GM12878 (cell line): ENCODE measurements at regions not wholly inside any gene's neighbourhood (a gene's known extent, or its start where the extent isn't known, plus 50 kb on each side); places are given as distances from the start of the nearest gene placed in this dataset.

Source experiments
- ATAC-seq: fragments of 200-7000 bp; cut with Tn5 transposase; 3 replicates; pipeline ENCODE4 v1.9.1; 2020; ENCODE audit warnings: mild to moderate bottlenecking, moderate library complexity
- BruUV-seq: library from RNA; stranded (reverse); fragments of 400-500 nt; replicated peaks from 2 replicates; lab custom pipeline; 2021; lab: Mats Ljungman, UMichigan
- CTCF ChIA-PET: fragments of 300-600 bp; sonication (Branson Sonifier 250); formaldehyde crosslinking; extraction: SDS; loops from one replicate; lab custom pipeline; 2021; ENCODE audit warnings: inconsistent platforms; lab: Yijun Ruan, JAX
- POLR2A ChIA-PET: fragments of 350-600 bp; formaldehyde crosslinking; extraction: SDS; loops from one replicate; lab custom pipeline; 2021; ENCODE audit warnings: inconsistent platforms; lab: Charles Lee
- RAD21 ChIA-PET: fragments of 300-600 bp; sonication (Branson Sonifier 250); formaldehyde crosslinking; loops from one replicate; lab custom pipeline; 2023; ENCODE audit warnings: antibody characterized with exemption; ENCODE audit not compliant: unreplicated experiment; lab: Charles Lee
- SMC1A ChIA-PET: fragments of 300-600 bp; sonication (Branson Sonifier 250); formaldehyde crosslinking; loops from one replicate; lab custom pipeline; 2023; ENCODE audit not compliant: unreplicated experiment, uncharacterized antibody; lab: Charles Lee
- DNase-seq: peaks from one replicate; pipeline ENCODE4 v3.0.0-alpha.2; 2011; ENCODE audit warnings: low read depth, low spot score
- FAIRE-seq: peaks from 3 replicates; lab custom pipeline; 2011; peaks lifted over from hg19 to GRCh38; lab: Jason Lieb, UNC
- H2AFZ ChIP-seq: 2 replicates; pipeline ENCODE4 v1.6.0; 2011; ENCODE audit warnings: low read depth, low read length, control low read depth; ENCODE audit not compliant: control insufficient read depth
- H3K27ac ChIP-seq: 2 replicates; pipeline ENCODE4 v1.5.1; 2011; ENCODE audit warnings: control low read depth; ENCODE audit not compliant: control insufficient read depth, insufficient read depth
- H3K27me3 ChIP-seq, 2 experiments: replicated peaks in 1 of 2; 2 replicates each; pipeline versions ENCODE4 v1.6.0 to v1.6.1; 2011; ENCODE audit warnings: low read length in 1 of 2; ENCODE audit not compliant: control insufficient read depth in 2 of 2, insufficient read depth in 2 of 2
- H3K36me3 ChIP-seq, 2 experiments: 2 replicates each; pipeline ENCODE4 v1.5.1; 2011; ENCODE audit warnings: low read length in 1 of 2; ENCODE audit not compliant: control insufficient read depth in 2 of 2, insufficient read depth in 2 of 2
- H3K4me1 ChIP-seq: 2 replicates; pipeline ENCODE4 v1.6.1; 2011; ENCODE audit warnings: mild to moderate bottlenecking, low read length, moderate library complexity, mixed read lengths; ENCODE audit not compliant: control insufficient read depth, insufficient read depth
- H3K4me2 ChIP-seq: 2 replicates; pipeline ENCODE4 v1.6.0; 2011; ENCODE audit warnings: control low read depth; ENCODE audit not compliant: control insufficient read depth, insufficient read depth
- H3K4me3 ChIP-seq: fragments of 200-600 bp; sonication (generic); 2 replicates; pipeline ENCODE4 v1.5.1; 2016
- H3K79me2 ChIP-seq: 2 replicates; pipeline ENCODE4 v1.6.0; 2011; ENCODE audit warnings: low read length; ENCODE audit not compliant: control insufficient read depth, insufficient read depth
- H3K9ac ChIP-seq: 2 replicates; pipeline ENCODE4 v1.8.0; 2011; ENCODE audit warnings: low read length, control low read depth, mixed read lengths; ENCODE audit not compliant: control insufficient read depth, insufficient read depth
- H3K9me3 ChIP-seq: replicated peaks from 3 replicates; pipeline ENCODE4 v1.5.1; 2011; ENCODE audit warnings: mild to moderate bottlenecking, low read length; ENCODE audit not compliant: control insufficient read depth, insufficient read depth
- H4K20me1 ChIP-seq: 2 replicates; pipeline ENCODE4 v1.6.0; 2011; ENCODE audit not compliant: control insufficient read depth, insufficient read depth
- E2F8 ChIP-seq: fragments of 450-650 bp; IDR thresholded peaks from 2 replicates; pipeline ENCODE4 v1.6.1; 2018; ENCODE audit warnings: mild to moderate bottlenecking, low read depth, moderate library complexity; ENCODE audit not compliant: partially characterized antibody
- HDAC2 ChIP-seq: fragments of 200-600 bp; sonication (generic); IDR thresholded peaks from 2 replicates; pipeline ENCODE4 v1.6.1; 2017
- KDM1A ChIP-seq: fragments of 200-600 bp; sonication (generic); IDR thresholded peaks from 2 replicates; pipeline ENCODE4 v1.6.1; 2016; ENCODE audit warnings: borderline replicate concordance
- KLF5 ChIP-seq: fragments of 450-650 bp; IDR thresholded peaks from 2 replicates; pipeline ENCODE4 v1.6.1; 2014; ENCODE audit warnings: mild to moderate bottlenecking; ENCODE audit not compliant: partially characterized antibody
- MLLT1 ChIP-seq: fragments of 450-650 bp; IDR thresholded peaks from 2 replicates; pipeline ENCODE4 v1.6.1; 2016; ENCODE audit warnings: mild to moderate bottlenecking
- PML ChIP-seq: IDR thresholded peaks from 2 replicates; pipeline ENCODE4 v1.6.1; 2012; ENCODE audit warnings: low read length, inconsistent platforms
- SMARCA5 ChIP-seq: fragments of 450-650 bp; IDR thresholded peaks from 2 replicates; pipeline ENCODE4 v1.6.1; 2017; ENCODE audit warnings: mild to moderate bottlenecking
- SPI1 ChIP-seq: IDR thresholded peaks from 2 replicates; pipeline ENCODE4 v1.6.1; 2011; ENCODE audit warnings: low read depth, mild to moderate bottlenecking, low read length, moderate library complexity, borderline replicate concordance; ENCODE audit not compliant: insufficient read depth
- ZNF687 ChIP-seq: fragments of 450-650 bp; IDR thresholded peaks from 2 replicates; pipeline ENCODE4 v1.6.1; 2017; ENCODE audit warnings: mild to moderate bottlenecking, moderate library complexity
- WGBS: methylation state at CpG from one replicate; pipeline ENCODE4 v1.1.6; 2016; ENCODE audit warnings: low lambda C conversion rate; ENCODE audit not compliant: insufficient replicate concordance, insufficient coverage; ENCODE audit errors: missing lambda C conversion rate; 5-methylcytosine and 5-hydroxymethylcytosine counted together
- in situ Hi-C: fragments of 300-500 bp; cut with MboI; formaldehyde crosslinking; loops from 9 replicates; pipeline ENCODE4 v1.14.3; 2018; ENCODE audit warnings: mixed read lengths
- intact Hi-C: fragments of 100-400 bp; cut with micrococcal nuclease; formaldehyde crosslinking; loops from one replicate; pipeline ENCODE4 v1.14.2; 2022; ENCODE audit not compliant: unreplicated experiment

- Histone ChIP-seq H3K36me3 (no peaks in the 10 kb centered on the region), H3K4me1 (no peaks in the 10 kb centered on the region), H3K4me3 (no peak overlapping the region), H3K4me2 (no peak overlapping the region), H4K20me1 (no peaks in the 10 kb centered on the region), H2AFZ (no peak overlapping the region), H3K79me2 (no peaks in the 10 kb centered on the region), H3K27me3 (no peaks in the 10 kb centered on the region), H3K9ac (no peak overlapping the region), H3K27ac (no peak overlapping the region), H3K9me3 (no peaks in the 10 kb centered on the region; the same call in 2 of the 3 replicates)
- 70% methylated on average over 2 of the region's 2 CpGs for WGBS
- intact Hi-C loops (no loop called here), in situ Hi-C loops (no loop called here)
- SMC1A ChIA-PET: interaction anchor here (0.9 kb wide), 1 partner anchor 86 kb away, joined by 3 read pairs; no protein-coding TSS in a partner anchor
- POLR2A ChIA-PET: no interaction called here
- TF ChIP-seq HDAC2: no peak
- no peak for TF ChIP-seq MLLT1
- no peak for TF ChIP-seq ZNF687
- no peak for TF ChIP-seq KLF5
- TF ChIP-seq SPI1: no peak
- TF ChIP-seq E2F8: no peak
- no peak for TF ChIP-seq KDM1A
- no peak for TF ChIP-seq SMARCA5
- TF ChIP-seq PML: no peak
- ATAC-seq: no peak
- no peak for FAIRE-seq
- CTCF ChIA-PET: no interaction called here
- no TSS peak for BruUV-seq
- DNase-seq: no peak
- RAD21 ChIA-PET: no interaction called here
Observed at GRCh38 chrX:65841263-65841662, 173.8 kb downstream of the MSN start.
